SK-N-MC (cell line): ENCODE measurements at regions not wholly inside any gene's neighbourhood (a gene's known extent, or its start where the extent isn't known, plus 50 kb on each side); places are given as distances from the start of the nearest gene placed in this dataset.
"Not testable (repeated sequence)": the region's sequence is repeated elsewhere in the genome, so short reads cannot be mapped to it uniquely, and the experiment has no call there.

Experiments used
- EZH2 ChIP-seq: fragments of 200-600 bp; sonication (generic); IDR thresholded peaks from one replicate; pipeline ENCODE4 v1.6.1; 2017; ENCODE audit warnings: antibody characterized with exemption
- FOXP2 ChIP-seq: optimal IDR thresholded peaks from 2 replicates; pipeline ENCODE3; 2011; ENCODE audit warnings: mild to moderate bottlenecking, moderate library complexity; ENCODE audit not compliant: insufficient read depth; ENCODE audit errors: extremely low read length, control extremely low read depth
- POLR2AphosphoS5 ChIP-seq: IDR thresholded peaks from 2 replicates; pipeline ENCODE4 v1.6.1; 2012; ENCODE audit warnings: mild to moderate bottlenecking, low read depth, low read length, borderline replicate concordance

DNA sequence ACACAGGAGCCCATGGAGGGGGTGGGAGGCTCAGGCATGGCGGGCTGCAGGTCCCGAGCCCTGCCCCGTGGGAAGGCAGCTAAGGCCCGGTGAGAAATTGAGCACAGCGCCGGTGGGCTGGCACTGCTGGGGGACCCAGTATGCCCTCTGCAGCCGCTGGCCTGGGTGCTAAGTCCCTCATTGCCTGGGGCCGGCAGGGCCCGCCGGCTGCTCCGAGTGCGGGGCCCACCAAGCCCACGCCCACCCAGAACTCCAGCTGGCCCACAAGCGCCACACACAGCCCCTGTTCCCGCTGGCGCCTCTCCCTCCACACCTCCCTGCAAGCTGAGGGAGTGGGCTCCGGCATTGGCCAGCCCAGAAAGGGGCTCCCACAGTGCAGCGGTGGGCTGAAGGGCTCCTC lies 625.2 kb upstream of the CITED2 start:
- not testable (repeated sequence) for TF ChIP-seq POLR2AphosphoS5, EZH2, FOXP2
